Hepatocyte (in vitro differentiated cells): ENCODE measurements at regions not wholly inside any gene's neighbourhood (a gene's known extent, or its start where the extent isn't known, plus 50 kb on each side); places are given as distances from the start of the nearest gene placed in this dataset.

Source experiments
- DNase-seq: peaks from one replicate; pipeline ENCODE4 v3.0.0-alpha.2; 2016; ENCODE audit warnings: low spot score
- H2AFZ ChIP-seq: fragments of 200-600 bp; sonication (generic); 2 replicates; pipeline ENCODE4 v1.6.0; 2016; ENCODE audit warnings: antibody characterized with exemption, mild to moderate bottlenecking
- H3K27ac ChIP-seq: fragments of 200-600 bp; sonication (generic); 2 replicates; pipeline ENCODE4 v1.5.1; 2016; ENCODE audit warnings: mild to moderate bottlenecking
- H3K27me3 ChIP-seq: fragments of 200-600 bp; sonication (generic); 2 replicates; pipeline ENCODE4 v1.6.1; 2016
- H3K36me3 ChIP-seq: fragments of 200-600 bp; sonication (generic); replicated peaks from 2 replicates; pipeline ENCODE4 v1.5.1; 2016; ENCODE audit warnings: low read depth; ENCODE audit not compliant: insufficient read depth
- H3K4me1 ChIP-seq: fragments of 200-600 bp; sonication (generic); 2 replicates; pipeline ENCODE4 v1.5.1; 2016; ENCODE audit warnings: mild to moderate bottlenecking, moderate library complexity; ENCODE audit not compliant: insufficient read depth
- H3K4me2 ChIP-seq: fragments of 200-600 bp; sonication (generic); 2 replicates; pipeline ENCODE4 v1.6.0; 2016
- H3K4me3 ChIP-seq: fragments of 200-600 bp; sonication (generic); 2 replicates; pipeline ENCODE4 v1.5.1; 2016; ENCODE audit warnings: mild to moderate bottlenecking
- H3K79me2 ChIP-seq: fragments of 200-600 bp; sonication (generic); 2 replicates; pipeline ENCODE4 v1.6.0; 2017; ENCODE audit warnings: mild to moderate bottlenecking
- H3K9me2 ChIP-seq: fragments of 200-600 bp; sonication (generic); replicated peaks from 2 replicates; pipeline ENCODE4 v1.6.0; 2017; ENCODE audit warnings: mild to moderate bottlenecking; ENCODE audit not compliant: insufficient read depth
- H3K9me3 ChIP-seq: fragments of 200-600 bp; sonication (generic); 2 replicates; pipeline ENCODE4 v1.5.1; 2016; ENCODE audit warnings: low read depth, mild to moderate bottlenecking
- H4K20me1 ChIP-seq: fragments of 200-600 bp; sonication (generic); 2 replicates; pipeline ENCODE4 v1.6.0; 2016; ENCODE audit warnings: mild to moderate bottlenecking; ENCODE audit not compliant: insufficient read depth, poor library complexity, severe bottlenecking
- CTCF ChIP-seq: fragments of 200-600 bp; sonication (generic); IDR thresholded peaks from 2 replicates; pipeline ENCODE4 v1.5.1; 2016; ENCODE audit warnings: antibody characterized with exemption, mild to moderate bottlenecking; ENCODE audit not compliant: poor library complexity
- EZH2 ChIP-seq: fragments of 200-600 bp; sonication (generic); IDR thresholded peaks from 2 replicates; pipeline ENCODE4 v1.6.1; 2016; ENCODE audit warnings: antibody characterized with exemption, mild to moderate bottlenecking, borderline replicate concordance
- EZH2phosphoT487 ChIP-seq: fragments of 200-600 bp; sonication (generic); IDR thresholded peaks from one replicate; pipeline ENCODE4 v1.6.1; 2018; ENCODE audit warnings: antibody characterized with exemption, mild to moderate bottlenecking, low read depth, moderate library complexity; ENCODE audit not compliant: unreplicated experiment, severe bottlenecking
- WGBS: methylation state at CpG from one replicate; pipeline ENCODE4 v1.1.6; 2016; ENCODE audit warnings: low lambda C conversion rate; ENCODE audit errors: missing lambda C conversion rate; 5-methylcytosine and 5-hydroxymethylcytosine counted together

- Histone ChIP-seq H4K20me1 (no peaks in the 10 kb centered on the region), H3K36me3 (no peaks in the 10 kb centered on the region), H3K9me2 (no peaks in the 10 kb centered on the region), H3K9me3 (no peaks in the 10 kb centered on the region), H3K27me3 (peaks cover 12% of the 10 kb centered on the region), H3K4me3 (no peak overlapping the region), H3K4me1 (peaks cover 22% of the 10 kb centered on the region), H2AFZ (no peak overlapping the region), H3K4me2 (no peak overlapping the region), H3K27ac (no peak overlapping the region), H3K79me2 (no peaks in the 10 kb centered on the region)
- TF ChIP-seq CTCF (no peak), EZH2 (no peak), EZH2phosphoT487 (no peak)
- no peak for DNase-seq
- WGBS, result 82% methylated on average over 7 of the region's 7 CpGs
Measured at GRCh38 chr22:48372390-48372789, 1455.3 kb downstream of the BRD1 start.

GRCh38 chr22:48371391-48371790 lies 1456.3 kb downstream of the BRD1 start:
- Histone ChIP-seq H3K36me3 (no peaks in the 10 kb centered on the region), H4K20me1 (no peaks in the 10 kb centered on the region), H3K4me3 (no peak overlapping the region), H3K27me3 (peaks cover 6% of the 10 kb centered on the region), H3K79me2 (no peaks in the 10 kb centered on the region), H3K4me2 (no peak overlapping the region), H3K27ac (peak overlapping the region; percentile 66), H3K9me3 (no peaks in the 10 kb centered on the region), H3K4me1 (peaks cover 22% of the 10 kb centered on the region), H3K9me2 (no peaks in the 10 kb centered on the region), H2AFZ (no peak overlapping the region)
- 82% methylated on average over 7 of the region's 7 CpGs for WGBS
- TF ChIP-seq EZH2, result no peak
- TF ChIP-seq CTCF, result no peak
- TF ChIP-seq EZH2phosphoT487, result no peak
- DNase-seq, result no peak

- Histone ChIP-seq H2AFZ (no peak overlapping the region), H3K36me3 (no peaks in the 10 kb centered on the region), H3K27ac (peak overlapping the region; percentile 66), H3K9me2 (no peaks in the 10 kb centered on the region), H3K4me3 (no peak overlapping the region), H3K4me2 (peak overlapping the region; percentile 65), H3K9me3 (no peaks in the 10 kb centered on the region), H4K20me1 (no peaks in the 10 kb centered on the region), H3K4me1 (peaks cover 22% of the 10 kb centered on the region), H3K79me2 (no peaks in the 10 kb centered on the region), H3K27me3 (peaks cover under 1% of the 10 kb centered on the region)
- TF ChIP-seq EZH2phosphoT487, result no peak
- TF ChIP-seq EZH2, result no peak
- TF ChIP-seq CTCF, result no peak
- DNase-seq, result no peak
- 52% methylated on average over 13 of the region's 13 CpGs for whole genome bisulfite sequencing
Measured at GRCh38 chr22:48370508-48371325, 1457.0 kb downstream of the BRD1 start.
